DOHH2 (cell line): ENCODE measurements at regions not wholly inside any gene's neighbourhood (a gene's known extent, or its start where the extent isn't known, plus 50 kb on each side); places are given as distances from the start of the nearest gene placed in this dataset.

ENCODE experiments used
- H3F3A ChIP-seq: fragments of 200-600 bp; sonication (generic), shearing (Covaris generic); 2 replicates; pipeline ENCODE4 v1.6.0; 2016; ENCODE audit warnings: antibody characterized with exemption, mild to moderate bottlenecking; ENCODE audit not compliant: control insufficient read depth, insufficient read depth
- H3K27ac ChIP-seq: fragments of 200-600 bp; sonication (generic); 2 replicates; pipeline ENCODE4 v1.5.1; 2014; ENCODE audit warnings: low read depth, mild to moderate bottlenecking, low read length, moderate library complexity
- H3K27me3 ChIP-seq: fragments of 200-600 bp; sonication (generic); 2 replicates; pipeline ENCODE4 v1.6.1; 2014; ENCODE audit warnings: mild to moderate bottlenecking, low read length, mixed read lengths; ENCODE audit not compliant: control insufficient read depth
- H3K36me3 ChIP-seq: fragments of 200-600 bp; sonication (generic); 2 replicates; pipeline ENCODE4 v1.6.1; 2014; ENCODE audit warnings: mild to moderate bottlenecking, low read length, moderate library complexity, mixed read lengths; ENCODE audit not compliant: control insufficient read depth
- H3K4me1 ChIP-seq: fragments of 200-600 bp; sonication (generic); 2 replicates; pipeline ENCODE4 v1.6.1; 2014; ENCODE audit warnings: mild to moderate bottlenecking, low read length, mixed read lengths; ENCODE audit not compliant: control insufficient read depth
- H3K4me2 ChIP-seq: fragments of 200-600 bp; sonication (generic); 2 replicates; pipeline ENCODE4 v1.6.0; 2014; ENCODE audit warnings: mild to moderate bottlenecking, low read length, moderate library complexity
- H3K4me3 ChIP-seq: fragments of 200-600 bp; sonication (generic); 2 replicates; pipeline ENCODE4 v1.5.1; 2014; ENCODE audit warnings: mild to moderate bottlenecking, low read length, mixed read lengths
- H3K79me2 ChIP-seq: fragments of 200-600 bp; sonication (generic); 2 replicates; pipeline ENCODE4 v1.6.1; 2014; ENCODE audit warnings: mild to moderate bottlenecking, low read length, mixed read lengths; ENCODE audit not compliant: control insufficient read depth
- H3K9me2 ChIP-seq: fragments of 200-600 bp; sonication (generic); replicated peaks from 2 replicates; pipeline ENCODE4 v1.6.1; 2014; ENCODE audit warnings: mild to moderate bottlenecking, low read length, mixed read lengths; ENCODE audit not compliant: control insufficient read depth
- H3K9me3 ChIP-seq: fragments of 200-600 bp; sonication (generic); 2 replicates; pipeline ENCODE4 v1.6.1; 2014; ENCODE audit warnings: antibody characterized with exemption, low read length, mixed read lengths; ENCODE audit not compliant: control insufficient read depth, insufficient read depth
- H4K20me1 ChIP-seq: fragments of 200-600 bp; sonication (generic); 2 replicates; pipeline ENCODE4 v1.6.0; 2014; ENCODE audit warnings: low read depth, mild to moderate bottlenecking, antibody characterized with exemption, low read length, moderate library complexity; ENCODE audit not compliant: control insufficient read depth, insufficient read depth
- EZH2phosphoT487 ChIP-seq: fragments of 200-600 bp; sonication (generic); IDR thresholded peaks from 2 replicates; pipeline ENCODE4 v1.6.1; 2017; ENCODE audit warnings: borderline replicate concordance, mild to moderate bottlenecking, antibody characterized with exemption, low read length, moderate library complexity, mixed read lengths
- TF ChIP-seq, protein P1 (sequence below): fragments of 200-600 bp; sonication (generic); IDR thresholded peaks from one replicate; pipeline ENCODE4 v1.5.1; 2014; ENCODE audit warnings: antibody characterized with exemption, mild to moderate bottlenecking, low read depth, low read length; ENCODE audit not compliant: poor library complexity, severe bottlenecking

DNA sequence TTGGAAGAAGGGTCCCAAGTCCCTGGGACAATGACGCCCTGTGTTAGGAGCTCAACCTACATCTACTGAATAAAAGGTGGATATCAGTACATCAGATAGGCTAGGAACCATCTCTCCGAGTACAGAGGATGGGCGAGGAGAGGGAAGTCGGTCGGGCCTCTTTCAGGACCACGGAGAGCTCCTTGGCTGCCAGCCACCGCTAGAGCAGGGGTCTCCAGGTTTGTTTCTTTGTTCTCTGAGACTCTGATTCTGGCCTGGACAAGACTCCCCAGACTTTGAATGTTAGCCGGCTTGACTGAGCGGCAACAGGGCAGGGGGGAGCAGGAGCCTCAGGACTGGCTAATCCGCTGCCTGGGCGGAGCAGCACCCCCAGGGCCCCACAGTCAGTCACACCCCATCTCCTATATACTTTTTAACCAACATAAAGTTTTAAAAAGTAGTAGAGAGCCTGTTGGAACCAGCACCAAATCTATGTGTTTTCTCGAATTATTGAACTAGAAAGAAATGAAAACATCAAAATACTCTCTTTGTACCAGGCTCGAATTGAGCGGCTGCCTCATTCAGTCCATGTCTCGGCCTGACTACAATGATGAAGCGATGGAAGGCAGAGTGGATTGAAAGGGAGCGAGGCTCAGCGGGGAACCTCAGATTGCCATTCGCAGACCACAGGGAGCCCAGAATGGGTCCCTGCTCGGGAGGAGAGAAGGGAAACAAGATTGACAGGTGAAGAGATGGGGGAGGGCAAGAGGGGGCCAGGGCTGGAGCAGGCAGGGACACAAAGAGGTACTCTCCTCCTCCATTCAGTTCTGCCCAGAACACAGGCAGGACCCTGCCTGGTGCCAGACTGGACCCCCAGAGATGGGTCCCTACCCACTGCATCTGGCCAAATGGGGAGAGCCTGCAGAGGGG, 131.6 kb downstream of the TPRA1 start:
- H3K4me1 ChIP-seq: no peaks in the 10 kb centered on the region
- TF ChIP-seq EZH2phosphoT487: no peak
- TF ChIP-seq, protein P1, sequence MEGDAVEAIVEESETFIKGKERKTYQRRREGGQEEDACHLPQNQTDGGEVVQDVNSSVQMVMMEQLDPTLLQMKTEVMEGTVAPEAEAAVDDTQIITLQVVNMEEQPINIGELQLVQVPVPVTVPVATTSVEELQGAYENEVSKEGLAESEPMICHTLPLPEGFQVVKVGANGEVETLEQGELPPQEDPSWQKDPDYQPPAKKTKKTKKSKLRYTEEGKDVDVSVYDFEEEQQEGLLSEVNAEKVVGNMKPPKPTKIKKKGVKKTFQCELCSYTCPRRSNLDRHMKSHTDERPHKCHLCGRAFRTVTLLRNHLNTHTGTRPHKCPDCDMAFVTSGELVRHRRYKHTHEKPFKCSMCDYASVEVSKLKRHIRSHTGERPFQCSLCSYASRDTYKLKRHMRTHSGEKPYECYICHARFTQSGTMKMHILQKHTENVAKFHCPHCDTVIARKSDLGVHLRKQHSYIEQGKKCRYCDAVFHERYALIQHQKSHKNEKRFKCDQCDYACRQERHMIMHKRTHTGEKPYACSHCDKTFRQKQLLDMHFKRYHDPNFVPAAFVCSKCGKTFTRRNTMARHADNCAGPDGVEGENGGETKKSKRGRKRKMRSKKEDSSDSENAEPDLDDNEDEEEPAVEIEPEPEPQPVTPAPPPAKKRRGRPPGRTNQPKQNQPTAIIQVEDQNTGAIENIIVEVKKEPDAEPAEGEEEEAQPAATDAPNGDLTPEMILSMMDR: no peak

DNA sequence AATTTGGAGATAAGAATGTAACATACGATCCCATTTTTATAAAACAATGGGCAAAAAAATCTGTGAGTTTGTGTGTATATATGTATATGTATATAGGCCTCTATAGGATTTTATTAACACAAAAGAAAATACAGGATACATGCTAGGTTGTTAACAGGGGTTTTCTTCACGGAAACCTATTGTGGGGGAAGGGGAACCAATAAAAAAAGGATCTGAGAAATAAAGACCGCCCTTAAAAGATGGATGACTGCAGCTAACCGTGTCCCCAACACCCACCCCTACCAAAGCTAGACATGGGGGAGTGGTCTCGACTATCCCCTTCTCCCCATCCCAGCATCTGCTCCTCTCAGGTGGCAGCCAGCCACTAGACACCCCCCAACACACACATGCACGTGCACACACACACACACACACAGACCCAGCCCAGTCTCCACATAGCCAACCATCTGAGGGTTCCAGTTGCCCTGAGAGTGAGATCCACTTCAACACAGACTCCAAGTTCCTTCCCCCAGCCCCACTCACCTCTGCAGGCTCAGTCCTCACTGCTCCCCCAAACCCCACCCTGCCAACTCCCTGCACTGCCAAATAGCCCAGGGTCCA, 132.9 kb downstream of the TPRA1 start:
- Histone ChIP-seq H3K4me2 (no peak overlapping the region), H3K4me3 (no peak overlapping the region)

More for the DNA sequence above, 131.6 kb downstream of the TPRA1 start:
- Histone ChIP-seq H3F3A (no peaks in the 10 kb centered on the region), H3K36me3 (no peaks in the 10 kb centered on the region), H3K27ac (no peak overlapping the region), H4K20me1 (no peaks in the 10 kb centered on the region), H3K4me2 (no peak overlapping the region), H3K9me3 (no peaks in the 10 kb centered on the region), H3K9me2 (no peaks in the 10 kb centered on the region), H3K4me3 (no peak overlapping the region), H3K27me3 (peaks cover 38% of the 10 kb centered on the region), H3K79me2 (no peaks in the 10 kb centered on the region)

DNA sequence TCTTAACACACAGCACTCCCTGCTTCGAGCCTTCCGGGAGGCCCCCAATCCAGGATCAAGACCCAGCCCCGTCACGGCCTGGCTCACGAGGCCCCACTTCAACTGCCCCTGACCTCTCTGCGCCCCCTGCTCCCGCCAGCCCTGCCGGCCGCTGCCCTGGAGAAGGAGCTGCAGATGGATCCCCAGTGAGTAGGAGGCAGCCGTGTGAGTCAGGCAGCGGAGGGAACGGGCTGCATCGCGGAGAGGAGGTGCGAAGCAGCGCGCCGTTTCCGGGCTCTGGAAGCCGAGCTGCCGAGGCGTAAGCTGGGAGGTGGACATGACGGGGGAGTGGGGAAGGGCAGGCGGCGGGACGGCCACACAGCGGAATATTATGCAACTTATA, 133.4 kb downstream of the TPRA1 start:
- no peaks in the 10 kb centered on the region for H4K20me1 ChIP-seq
- H3K4me3 ChIP-seq: no peak overlapping the region
- H3K4me2 ChIP-seq: no peak overlapping the region

More for the DNA sequence above, 132.9 kb downstream of the TPRA1 start:
- no peaks in the 10 kb centered on the region for H3K36me3 ChIP-seq
- no peaks in the 10 kb centered on the region for H3F3A ChIP-seq
- no peaks in the 10 kb centered on the region for H3K79me2 ChIP-seq
- H3K9me2 ChIP-seq: no peaks in the 10 kb centered on the region
- H4K20me1 ChIP-seq: no peaks in the 10 kb centered on the region
- no peaks in the 10 kb centered on the region for H3K9me3 ChIP-seq
- peaks cover 44% of the 10 kb centered on the region for H3K27me3 ChIP-seq
- TF ChIP-seq, protein P1: no peak
- H3K4me1 ChIP-seq: no peaks in the 10 kb centered on the region
- no peak overlapping the region for H3K27ac ChIP-seq

More for the DNA sequence above, 133.4 kb downstream of the TPRA1 start:
- H3K9me2 ChIP-seq: no peaks in the 10 kb centered on the region
- H3K4me1 ChIP-seq: no peaks in the 10 kb centered on the region
- H3K79me2 ChIP-seq: no peaks in the 10 kb centered on the region
- H3F3A ChIP-seq: no peaks in the 10 kb centered on the region
- H3K36me3 ChIP-seq: no peaks in the 10 kb centered on the region
- H3K27me3 ChIP-seq: peaks cover 46% of the 10 kb centered on the region
- no peaks in the 10 kb centered on the region for H3K9me3 ChIP-seq
- TF ChIP-seq, protein P1: no peak
- TF ChIP-seq EZH2phosphoT487: no peak
- H3K27ac ChIP-seq: no peak overlapping the region
